SK-N-SH (cell line): ENCODE measurements at regions not wholly inside any gene's neighbourhood (a gene's known extent, or its start where the extent isn't known, plus 50 kb on each side); places are given as distances from the start of the nearest gene placed in this dataset.

Experiments
- CTCF ChIA-PET: fragments of 300-600, 350-600 bp; formaldehyde crosslinking; extraction: SDS; loops from one replicate; lab custom pipeline; 2021; lab: Yijun Ruan, JAX
- POLR2A ChIA-PET: fragments of 350-600 bp; sonication (Branson Sonifier 250); formaldehyde crosslinking; extraction: SDS; loops from one replicate; lab custom pipeline; 2020; ENCODE audit warnings: antibody characterized with exemption, inconsistent platforms; lab: Yijun Ruan, JAX
- DNase-seq: peaks from one replicate; pipeline ENCODE4 v3.0.0; 2012
- H2AFZ ChIP-seq: fragments of 200-600 bp; sonication (generic); 2 replicates; pipeline ENCODE4 v1.8.1; 2016; ENCODE audit warnings: antibody characterized with exemption, mild to moderate bottlenecking, low read depth
- H3F3A ChIP-seq: fragments of 200-600 bp; sonication (generic); replicated peaks from 2 replicates; pipeline ENCODE3; 2016; ENCODE audit warnings: antibody characterized with exemption, mild to moderate bottlenecking; ENCODE audit not compliant: insufficient read depth
- H3K27ac ChIP-seq, 2 experiments: fragments of 200-500 bp in 1 of 2; fragments of 200-600 bp in 1 of 2; sonication (Bioruptor generic) in 1 of 2; sonication (generic), shearing (Covaris generic) in 1 of 2; 2 replicates each; pipeline versions ENCODE4 v1.5.1 to v1.6.1; 2014 to 2016; ENCODE audit warnings: low read depth in 2 of 2, inconsistent platforms in 1 of 2, low read length in 1 of 2, mild to moderate bottlenecking in 1 of 2, mixed read lengths in 1 of 2
- H3K27me3 ChIP-seq: fragments of 200-600 bp; sonication (generic), shearing (Covaris generic); 2 replicates; pipeline ENCODE4 v1.6.1; 2016; ENCODE audit warnings: mixed run types; ENCODE audit not compliant: insufficient read depth
- H3K36me3 ChIP-seq, 2 experiments: fragments of 200-500 bp in 1 of 2; fragments of 200-600 bp in 1 of 2; sonication (Bioruptor generic) in 1 of 2; sonication (generic) in 1 of 2; replicated peaks in 1 of 2; 2 replicates each; pipeline versions ENCODE3 to v1.5.1; 2014 to 2016; ENCODE audit warnings: low read length in 1 of 2, mild to moderate bottlenecking in 1 of 2; ENCODE audit not compliant: insufficient read depth in 2 of 2, control insufficient read depth in 1 of 2
- H3K4me1 ChIP-seq, 2 experiments: fragments of 200-500 bp in 1 of 2; fragments of 200-600 bp in 1 of 2; sonication (Bioruptor generic) in 1 of 2; sonication (generic), shearing (Covaris generic) in 1 of 2; 2 replicates each; pipeline versions ENCODE4 v1.5.1 to v1.6.1; 2014 to 2016; ENCODE audit warnings: low read depth in 1 of 2, low read length in 1 of 2, mixed run types in 1 of 2; ENCODE audit not compliant: insufficient read depth in 2 of 2, control insufficient read depth in 1 of 2
- H3K4me2 ChIP-seq: fragments of 200-600 bp; sonication (generic), shearing (Covaris generic); 2 replicates; pipeline ENCODE4 v1.6.1; 2017; ENCODE audit warnings: mixed run types
- H3K4me3 ChIP-seq, 2 experiments: fragments of 200-500 bp in 1 of 2; fragments of 200-600 bp in 1 of 2; sonication (Bioruptor generic) in 1 of 2; sonication (generic), shearing (Covaris generic) in 1 of 2; 2 replicates each; pipeline versions ENCODE4 v1.5.1 to v1.8.1; 2014 to 2016; ENCODE audit warnings: low read depth in 2 of 2, inconsistent platforms in 1 of 2, low read length in 1 of 2, mild to moderate bottlenecking in 1 of 2, mixed read lengths in 1 of 2, moderate library complexity in 1 of 2
- H3K79me2 ChIP-seq: fragments of 200-600 bp; sonication (generic); 2 replicates; pipeline ENCODE4 v1.8.1; 2017; ENCODE audit warnings: mild to moderate bottlenecking; ENCODE audit not compliant: insufficient read depth
- H3K9ac ChIP-seq: fragments of 200-600 bp; sonication (generic); 2 replicates; pipeline ENCODE4 v1.6.1; 2017; ENCODE audit warnings: mixed run types
- H3K9me2 ChIP-seq: fragments of 200-600 bp; sonication (generic); 2 replicates; pipeline ENCODE4 v1.6.1; 2017; ENCODE audit warnings: mixed run types
- H3K9me3 ChIP-seq: fragments of 200-600 bp; sonication (generic); 2 replicates; pipeline ENCODE4 v1.6.1; 2017; ENCODE audit warnings: mixed run types, mild to moderate bottlenecking, moderate library complexity
- H4K20me1 ChIP-seq: fragments of 200-600 bp; sonication (generic); 2 replicates; pipeline ENCODE4 v1.6.1; 2017; ENCODE audit warnings: mild to moderate bottlenecking, mixed run types; ENCODE audit not compliant: insufficient read depth
- EP300 ChIP-seq, 2 experiments: IDR thresholded peaks; 2 replicates each; pipeline versions ENCODE4 v1.4.0 to v1.6.1; 2012; ENCODE audit warnings: borderline replicate concordance in 1 of 2, low read depth in 1 of 2, low read length in 1 of 2
- GATA2 ChIP-seq: sonication (generic); formaldehyde crosslinking; IDR thresholded peaks from 2 replicates; pipeline ENCODE4 v1.5.0; 2020; ENCODE audit warnings: mild to moderate bottlenecking, missing genetic modification reagents
- MAX ChIP-seq: IDR thresholded peaks from 2 replicates; pipeline ENCODE4 v1.4.0; 2012; ENCODE audit warnings: low read depth
- MXI1 ChIP-seq: IDR thresholded peaks from 2 replicates; pipeline ENCODE4 v1.6.1; 2012; ENCODE audit warnings: mild to moderate bottlenecking, low read depth, low read length, improper control_type of control experiment
- RAD21 ChIP-seq: IDR thresholded peaks from 2 replicates; pipeline ENCODE4 v1.6.1; 2012; ENCODE audit warnings: mild to moderate bottlenecking, low read length
- SIN3A ChIP-seq: IDR thresholded peaks from 2 replicates; pipeline ENCODE4 v1.6.1; 2012; ENCODE audit warnings: low read depth, mild to moderate bottlenecking, low read length, moderate library complexity, borderline replicate concordance
- TAF1 ChIP-seq: IDR thresholded peaks from 2 replicates; pipeline ENCODE4 v1.6.1; 2012; ENCODE audit warnings: low read depth, mild to moderate bottlenecking, low read length, moderate library complexity, borderline replicate concordance
- YY1 ChIP-seq: IDR thresholded peaks from 2 replicates; pipeline ENCODE4 v1.4.0; 2012; ENCODE audit warnings: low read depth, mild to moderate bottlenecking
- WGBS: methylation state at CpG from one replicate; pipeline ENCODE4 v1.1.6; 2017; ENCODE audit warnings: low lambda C conversion rate; 5-methylcytosine and 5-hydroxymethylcytosine counted together
- TF ChIP-seq, protein P1 (sequence below): fragments of 150-350 bp; IDR thresholded peaks from 2 replicates; pipeline ENCODE4 v1.6.1; 2017; ENCODE audit warnings: antibody characterized with exemption, low read length, low read depth, borderline replicate concordance
- TF ChIP-seq, protein P2 (sequence below): fragments of 200-600 bp; sonication (generic); IDR thresholded peaks from 2 replicates; pipeline ENCODE4 v1.6.1; 2017; ENCODE audit warnings: antibody characterized with exemption, mild to moderate bottlenecking, moderate library complexity
- TF ChIP-seq, protein P3 (sequence below): fragments of 150-350 bp; IDR thresholded peaks from 2 replicates; pipeline ENCODE4 v1.6.1; 2016; ENCODE audit warnings: mild to moderate bottlenecking, low read depth, low read length

GRCh38 chr5:2125171-2125900 lies 242.6 kb upstream of the IRX4 start:
- H3K9ac ChIP-seq = no peak overlapping the region

GRCh38 chr5:2124434-2125170 lies 241.9 kb upstream of the IRX4 start:
- H3K4me1 ChIP-seq = no peaks in the 10 kb centered on the region
- H4K20me1 ChIP-seq = no peaks in the 10 kb centered on the region
- H2AFZ ChIP-seq = no peak overlapping the region
- H3K9ac ChIP-seq = no peak overlapping the region
- CTCF ChIA-PET = no interaction called here
- no peaks in the 10 kb centered on the region for H3K36me3 ChIP-seq
- no peaks in the 10 kb centered on the region for H3K9me2 ChIP-seq
- no peak overlapping the region for H3K4me3 ChIP-seq
- H3K4me2 ChIP-seq = no peak overlapping the region
- no peak overlapping the region for H3K27ac ChIP-seq
- POLR2A ChIA-PET = no interaction called here
- no peaks in the 10 kb centered on the region for H3K9me3 ChIP-seq
- H3K27me3 ChIP-seq = peaks cover 33% of the 10 kb centered on the region
- no peaks in the 10 kb centered on the region for H3F3A ChIP-seq
- no peak for DNase-seq
- WGBS = 8% methylated on average over 12 of the region's 14 CpGs
- TF ChIP-seq RAD21 (no peak), TAF1 (no peak), MAX (no peak), EP300 (IDR thresholded peaks at IDR 0.05; ENCODE audit: borderline replicate concordance in 1 of 2, low read depth in 1 of 2, low read length in 1 of 2) (no peak), MXI1 (no peak), YY1 (no peak), GATA2 (no peak), SIN3A (no peak)
- TF ChIP-seq, protein P1, sequence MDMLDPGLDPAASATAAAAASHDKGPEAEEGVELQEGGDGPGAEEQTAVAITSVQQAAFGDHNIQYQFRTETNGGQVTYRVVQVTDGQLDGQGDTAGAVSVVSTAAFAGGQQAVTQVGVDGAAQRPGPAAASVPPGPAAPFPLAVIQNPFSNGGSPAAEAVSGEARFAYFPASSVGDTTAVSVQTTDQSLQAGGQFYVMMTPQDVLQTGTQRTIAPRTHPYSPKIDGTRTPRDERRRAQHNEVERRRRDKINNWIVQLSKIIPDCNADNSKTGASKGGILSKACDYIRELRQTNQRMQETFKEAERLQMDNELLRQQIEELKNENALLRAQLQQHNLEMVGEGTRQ = no peak
- TF ChIP-seq, protein P2, sequence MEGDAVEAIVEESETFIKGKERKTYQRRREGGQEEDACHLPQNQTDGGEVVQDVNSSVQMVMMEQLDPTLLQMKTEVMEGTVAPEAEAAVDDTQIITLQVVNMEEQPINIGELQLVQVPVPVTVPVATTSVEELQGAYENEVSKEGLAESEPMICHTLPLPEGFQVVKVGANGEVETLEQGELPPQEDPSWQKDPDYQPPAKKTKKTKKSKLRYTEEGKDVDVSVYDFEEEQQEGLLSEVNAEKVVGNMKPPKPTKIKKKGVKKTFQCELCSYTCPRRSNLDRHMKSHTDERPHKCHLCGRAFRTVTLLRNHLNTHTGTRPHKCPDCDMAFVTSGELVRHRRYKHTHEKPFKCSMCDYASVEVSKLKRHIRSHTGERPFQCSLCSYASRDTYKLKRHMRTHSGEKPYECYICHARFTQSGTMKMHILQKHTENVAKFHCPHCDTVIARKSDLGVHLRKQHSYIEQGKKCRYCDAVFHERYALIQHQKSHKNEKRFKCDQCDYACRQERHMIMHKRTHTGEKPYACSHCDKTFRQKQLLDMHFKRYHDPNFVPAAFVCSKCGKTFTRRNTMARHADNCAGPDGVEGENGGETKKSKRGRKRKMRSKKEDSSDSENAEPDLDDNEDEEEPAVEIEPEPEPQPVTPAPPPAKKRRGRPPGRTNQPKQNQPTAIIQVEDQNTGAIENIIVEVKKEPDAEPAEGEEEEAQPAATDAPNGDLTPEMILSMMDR = no peak
- TF ChIP-seq, protein P3, sequence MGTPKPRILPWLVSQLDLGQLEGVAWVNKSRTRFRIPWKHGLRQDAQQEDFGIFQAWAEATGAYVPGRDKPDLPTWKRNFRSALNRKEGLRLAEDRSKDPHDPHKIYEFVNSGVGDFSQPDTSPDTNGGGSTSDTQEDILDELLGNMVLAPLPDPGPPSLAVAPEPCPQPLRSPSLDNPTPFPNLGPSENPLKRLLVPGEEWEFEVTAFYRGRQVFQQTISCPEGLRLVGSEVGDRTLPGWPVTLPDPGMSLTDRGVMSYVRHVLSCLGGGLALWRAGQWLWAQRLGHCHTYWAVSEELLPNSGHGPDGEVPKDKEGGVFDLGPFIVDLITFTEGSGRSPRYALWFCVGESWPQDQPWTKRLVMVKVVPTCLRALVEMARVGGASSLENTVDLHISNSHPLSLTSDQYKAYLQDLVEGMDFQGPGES = no peak
- H3K79me2 ChIP-seq = no peaks in the 10 kb centered on the region

More at GRCh38 chr5:2125171-2125900, 242.6 kb upstream of the IRX4 start:
- no peaks in the 10 kb centered on the region for H4K20me1 ChIP-seq
- TF ChIP-seq RAD21 = no peak
- TF ChIP-seq, all 33 proteins: peak for 0
- under 1% methylated on average over 8 of the region's 8 CpGs for WGBS
- Histone ChIP-seq H2AFZ (no peak overlapping the region), H3K4me1 (no peaks in the 10 kb centered on the region), H3K4me3 (no peak overlapping the region), H3F3A (no peaks in the 10 kb centered on the region), H3K9me3 (no peaks in the 10 kb centered on the region), H3K27me3 (peaks cover 35% of the 10 kb centered on the region), H3K36me3 (no peaks in the 10 kb centered on the region), H3K27ac (no peak overlapping the region), H3K4me2 (no peak overlapping the region), H3K79me2 (no peaks in the 10 kb centered on the region), H3K9me2 (no peaks in the 10 kb centered on the region)
- POLR2A ChIA-PET = no interaction called here
- CTCF ChIA-PET = no interaction called here
- DNase-seq = no peak
